ENCODE measurements at regions not wholly inside any gene's neighbourhood (a gene's known extent, or its start where the extent isn't known, plus 50 kb on each side); places are given as distances from the start of the nearest gene placed in this dataset.

GRCh38 chr5:68759593-68759992 is 334.2 kb upstream of the SLC30A5 start:
- no peak for DNase-seq

GRCh38 chr5:68762201-68762600 is 331.6 kb upstream of the SLC30A5 start:
- no peak for DNase-seq

GRCh38 chr5:68766952-68767464 is 326.8 kb upstream of the SLC30A5 start:
- DNase-seq, result no peak

- DNase-seq, result no peak
Measured at GRCh38 chr5:68770551-68770950, 323.3 kb upstream of the SLC30A5 start.

GRCh38 chr5:68771221-68771620 is 322.6 kb upstream of the SLC30A5 start:
- no peak for DNase-seq

- no peak for DNase-seq
Measured at GRCh38 chr5:68771732-68772131, 322.1 kb upstream of the SLC30A5 start.

- no peak for DNase-seq
Measured at GRCh38 chr5:68776381-68776780, 317.4 kb upstream of the SLC30A5 start.

GRCh38 chr5:68777135-68777534 is 316.7 kb upstream of the SLC30A5 start:
- no peak for DNase-seq

- no peak for DNase-seq
Measured at GRCh38 chr5:68778484-68778883, 315.3 kb upstream of the SLC30A5 start.

- DNase-seq, result no peak
Measured at GRCh38 chr5:68780299-68780955, 313.4 kb upstream of the SLC30A5 start.

- DNase-seq, result no peak
Measured at GRCh38 chr5:68793074-68793473, 300.7 kb upstream of the SLC30A5 start.

GRCh38 chr5:68793993-68794392 is 299.8 kb upstream of the SLC30A5 start:
- no peak for DNase-seq

GRCh38 chr5:68795190-68795589 is 298.6 kb upstream of the SLC30A5 start:
- DNase-seq, result no peak

- DNase-seq, result no peak
Measured at GRCh38 chr5:68798877-68799843, 294.7 kb upstream of the SLC30A5 start.

- DNase-seq, result no peak
Measured at GRCh38 chr5:68802430-68802829, 291.4 kb upstream of the SLC30A5 start.

GRCh38 chr5:68803881-68804319 is 289.9 kb upstream of the SLC30A5 start:
- no peak for DNase-seq

- no peak for DNase-seq
Measured at GRCh38 chr5:68804343-68804742, 289.5 kb upstream of the SLC30A5 start.

- no peak for DNase-seq
Measured at GRCh38 chr5:68805444-68805843, 288.4 kb upstream of the SLC30A5 start.

- DNase-seq, result no peak
Measured at GRCh38 chr5:68817632-68818031, 276.2 kb upstream of the SLC30A5 start.

- no peak for DNase-seq
Measured at GRCh38 chr5:68818057-68818695, 275.6 kb upstream of the SLC30A5 start.

GRCh38 chr5:68818870-68819269 is 274.9 kb upstream of the SLC30A5 start:
- no peak for DNase-seq

- no peak for DNase-seq
Measured at GRCh38 chr5:68821056-68821455, 272.8 kb upstream of the SLC30A5 start.

- no peak for DNase-seq
Measured at GRCh38 chr5:68822796-68823195, 271.0 kb upstream of the SLC30A5 start.

Data from OCI-M1 (cell line).